IPS-18c (cell line): ENCODE measurements at regions not wholly inside any gene's neighbourhood (a gene's known extent, or its start where the extent isn't known, plus 50 kb on each side); places are given as distances from the start of the nearest gene placed in this dataset.

Source experiments
- H3K4me3 ChIP-seq: 2 replicates; pipeline ENCODE4 v1.7.0; 2013; ENCODE audit warnings: low read depth, mild to moderate bottlenecking, low read length, moderate library complexity; ENCODE audit not compliant: insufficient read depth
- H3K9me3 ChIP-seq: one replicate; pipeline ENCODE4 v1.6.1; 2013; ENCODE audit warnings: mild to moderate bottlenecking, low read length, moderate library complexity; ENCODE audit not compliant: control insufficient read depth, insufficient read depth

DNA sequence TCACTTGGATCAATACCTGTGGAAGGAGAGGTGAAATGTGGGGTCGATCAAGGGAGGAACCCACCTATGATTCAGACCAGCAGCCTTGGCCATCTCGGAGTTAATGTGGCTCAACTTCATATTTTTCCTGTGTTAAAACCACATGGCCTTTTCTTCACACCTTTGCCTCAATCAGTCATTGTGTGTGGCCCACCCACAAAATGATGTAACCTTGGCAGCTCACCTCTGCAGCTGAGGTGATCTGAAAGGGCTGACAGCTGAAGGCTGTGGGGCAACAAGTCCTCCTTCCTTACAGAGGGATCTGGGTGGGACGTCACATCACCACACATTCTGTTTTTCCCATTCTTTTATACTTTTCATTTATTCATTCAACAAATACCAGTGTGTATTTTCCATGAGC is 357.1 kb upstream of the HSF2 start:
- Histone ChIP-seq H3K4me3 (no peak overlapping the region), H3K9me3 (no peaks in the 10 kb centered on the region)

DNA sequence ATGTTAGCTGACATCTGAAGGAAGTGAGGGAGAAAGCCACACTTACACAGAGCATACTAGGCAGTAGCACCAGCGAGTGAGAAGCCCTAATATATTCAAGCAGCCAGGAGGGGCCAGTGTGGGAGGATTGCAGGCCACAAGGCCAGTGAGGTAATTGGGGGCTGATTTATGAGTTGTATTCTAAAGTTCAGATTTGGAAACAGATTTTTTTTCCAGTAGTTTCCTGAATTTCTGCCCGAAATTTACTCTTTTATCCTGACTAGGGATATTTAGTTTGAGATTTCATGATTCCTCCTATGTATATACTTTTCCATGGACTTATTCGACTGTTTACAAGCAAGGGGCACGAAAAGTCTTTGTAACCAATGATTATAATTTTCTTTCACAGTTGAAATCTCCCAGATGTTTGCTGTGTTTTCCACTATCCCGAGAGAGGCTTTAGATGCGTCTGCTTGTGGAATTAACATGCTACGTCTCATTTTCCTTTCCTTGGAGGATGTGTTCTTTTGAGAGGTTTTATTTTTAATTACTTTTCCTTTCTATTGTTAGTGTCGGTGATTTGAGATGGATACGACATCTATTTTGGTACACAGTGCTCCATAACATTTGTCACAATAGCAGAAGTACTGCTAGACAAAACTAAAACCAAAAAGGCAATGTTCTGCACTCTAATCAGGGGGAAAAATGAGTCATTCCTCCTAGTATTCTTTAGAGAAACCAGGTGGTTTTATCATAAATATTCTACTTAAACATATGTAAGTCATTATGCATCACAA is 356.3 kb upstream of the HSF2 start:
- Histone ChIP-seq H3K9me3 (no peaks in the 10 kb centered on the region), H3K4me3 (no peak overlapping the region)

DNA sequence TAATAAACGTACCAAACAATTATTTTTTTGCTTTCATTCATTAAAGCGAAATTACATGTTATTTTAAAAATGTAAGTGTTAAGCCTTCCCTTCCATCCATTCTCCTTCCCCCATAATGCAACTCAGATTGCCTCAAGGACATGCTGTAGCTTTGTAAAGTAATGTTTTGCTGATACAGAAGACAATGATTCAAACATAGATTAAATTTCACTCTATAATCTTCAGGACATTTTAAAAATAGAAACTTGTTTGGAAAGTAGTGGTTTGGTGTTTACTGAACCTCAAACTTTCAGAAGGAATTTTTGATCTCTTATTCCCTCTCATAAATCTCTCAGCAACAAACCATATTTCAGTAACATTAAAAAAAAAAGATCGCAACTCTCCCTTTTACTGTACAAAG is 350.9 kb upstream of the HSF2 start:
- Histone ChIP-seq H3K9me3 (no peaks in the 10 kb centered on the region), H3K4me3 (no peak overlapping the region)

DNA sequence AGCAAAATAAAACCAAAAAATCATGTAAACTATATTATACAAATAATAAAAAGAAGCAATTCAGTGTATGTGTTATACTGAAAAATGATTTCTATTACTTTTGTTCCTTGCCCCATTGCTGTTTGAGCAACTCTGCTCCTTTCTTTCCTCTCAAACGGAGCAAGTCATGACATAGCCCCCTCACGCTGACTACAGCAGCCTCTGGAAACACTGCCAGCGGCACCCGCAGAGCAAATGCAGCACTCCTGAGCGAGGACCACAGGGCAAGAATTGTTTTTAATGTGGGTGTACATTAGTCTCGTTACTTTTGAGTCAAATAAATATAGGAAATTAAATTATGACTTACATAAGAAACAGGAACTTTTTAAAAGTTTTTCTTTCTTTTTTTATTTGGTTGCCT is 350.1 kb upstream of the HSF2 start:
- Histone ChIP-seq H3K4me3 (no peak overlapping the region), H3K9me3 (no peaks in the 10 kb centered on the region)

DNA sequence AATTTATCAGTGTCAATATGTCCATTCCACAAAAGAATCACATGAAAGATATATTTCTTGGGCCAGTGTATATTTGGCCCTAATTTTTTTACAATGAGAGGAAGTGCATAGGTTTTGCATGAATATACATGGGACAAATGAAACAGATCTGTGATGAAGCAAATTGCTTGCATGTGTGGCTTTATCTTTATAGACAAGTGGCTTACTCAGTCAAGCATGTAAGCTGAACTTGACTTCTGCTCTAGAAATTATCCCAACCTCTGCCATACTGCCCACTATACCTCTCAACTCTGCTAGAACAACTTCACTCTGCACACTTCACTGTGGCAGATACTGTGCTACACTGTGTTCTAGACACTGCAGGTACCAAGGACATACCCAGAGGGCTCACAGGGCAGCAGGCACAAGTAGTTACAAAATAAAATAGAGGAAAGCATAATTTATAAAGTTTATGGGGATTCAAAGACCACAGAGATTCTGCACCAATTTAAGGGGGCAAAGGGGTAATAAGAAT is 349.2 kb upstream of the HSF2 start:
- H3K4me3 ChIP-seq = no peak overlapping the region

DNA sequence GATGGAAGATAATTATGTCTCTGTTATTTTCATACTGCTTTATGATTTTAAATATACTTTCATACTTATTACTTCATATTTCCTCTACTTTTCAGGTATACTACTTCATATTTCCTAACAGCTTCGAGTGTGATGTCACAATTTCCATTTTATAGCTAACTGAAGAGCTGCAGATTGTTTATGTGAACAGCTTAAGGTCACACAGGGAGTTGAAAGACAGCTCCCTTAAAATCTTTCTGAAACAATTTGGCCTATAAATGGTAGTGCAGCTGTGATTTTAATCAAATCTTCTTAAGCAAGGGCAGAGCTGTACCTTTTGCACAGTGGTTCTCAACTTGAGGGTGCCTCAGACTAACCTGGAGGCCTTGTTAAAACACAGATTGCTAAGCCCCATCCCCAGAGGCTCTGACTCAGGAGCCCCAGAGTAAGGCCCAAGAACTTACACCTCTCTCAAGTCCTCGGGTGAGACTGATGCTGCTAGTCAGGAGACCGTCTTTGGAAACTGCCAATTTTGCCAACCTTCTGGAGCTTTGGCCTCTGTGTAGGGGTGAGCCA is 347.0 kb upstream of the HSF2 start:
- no peaks in the 10 kb centered on the region for H3K9me3 ChIP-seq
- no peak overlapping the region for H3K4me3 ChIP-seq

More for the DNA sequence above, 349.2 kb upstream of the HSF2 start:
- H3K9me3 ChIP-seq = no peaks in the 10 kb centered on the region

DNA sequence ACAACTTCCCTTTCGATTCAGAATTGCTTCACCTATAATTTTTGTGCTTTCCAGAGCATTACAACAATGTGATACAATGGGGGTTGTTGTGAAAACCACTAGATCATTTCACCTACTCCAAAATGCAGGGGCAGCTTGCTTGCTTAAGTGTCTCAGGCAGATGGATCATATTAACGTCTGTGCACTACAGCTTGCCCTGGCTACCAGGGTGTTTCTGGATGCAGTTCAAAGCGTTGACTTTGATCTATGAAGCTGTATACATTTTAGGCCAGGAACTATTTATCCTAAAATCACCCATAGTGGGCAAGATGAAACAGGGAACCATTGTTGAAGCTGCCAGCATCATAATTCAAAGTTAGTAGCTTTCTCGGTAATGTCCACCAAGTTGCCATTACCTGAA is 339.5 kb upstream of the HSF2 start:
- no peak overlapping the region for H3K4me3 ChIP-seq
- no peaks in the 10 kb centered on the region for H3K9me3 ChIP-seq

DNA sequence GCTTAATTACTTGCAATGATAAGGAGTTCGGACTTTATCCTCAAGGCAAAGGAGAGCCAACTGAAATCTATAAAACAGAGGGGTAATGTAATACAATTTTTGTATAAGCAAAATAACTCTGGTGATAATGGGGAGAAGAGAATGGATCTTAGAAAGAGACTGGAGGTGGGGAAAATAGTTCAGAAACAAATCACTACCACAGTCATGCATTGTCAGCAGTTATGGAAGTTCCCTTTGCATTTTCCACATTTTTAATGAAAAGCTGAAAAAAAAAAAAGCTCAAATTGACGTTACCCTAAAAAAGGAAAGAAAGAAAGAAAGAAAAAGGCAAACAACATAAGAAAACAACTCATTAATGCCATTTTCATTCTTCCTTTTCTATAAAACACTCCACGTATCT is 337.6 kb upstream of the HSF2 start:
- Histone ChIP-seq H3K9me3 (no peaks in the 10 kb centered on the region), H3K4me3 (no peak overlapping the region)

DNA sequence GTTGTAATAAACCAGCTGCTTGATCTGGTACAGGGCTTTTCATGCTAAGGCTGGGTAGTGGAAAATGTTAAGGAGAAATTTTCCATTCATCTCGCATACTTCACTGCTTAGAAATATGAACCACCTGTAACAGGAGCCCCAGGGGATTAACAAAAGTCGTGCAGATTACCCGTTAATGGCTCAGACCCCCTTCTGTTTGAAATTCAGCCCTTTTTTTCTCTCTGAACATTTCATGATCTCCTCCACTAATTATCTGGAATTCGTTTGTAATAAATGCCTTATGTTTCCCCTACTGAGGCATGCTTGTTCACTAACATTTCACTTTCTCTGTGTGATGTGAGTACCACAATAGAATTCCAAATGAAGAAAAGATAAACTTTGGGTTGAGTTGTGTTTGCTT is 336.4 kb upstream of the HSF2 start:
- H3K9me3 ChIP-seq = no peaks in the 10 kb centered on the region
- no peak overlapping the region for H3K4me3 ChIP-seq

DNA sequence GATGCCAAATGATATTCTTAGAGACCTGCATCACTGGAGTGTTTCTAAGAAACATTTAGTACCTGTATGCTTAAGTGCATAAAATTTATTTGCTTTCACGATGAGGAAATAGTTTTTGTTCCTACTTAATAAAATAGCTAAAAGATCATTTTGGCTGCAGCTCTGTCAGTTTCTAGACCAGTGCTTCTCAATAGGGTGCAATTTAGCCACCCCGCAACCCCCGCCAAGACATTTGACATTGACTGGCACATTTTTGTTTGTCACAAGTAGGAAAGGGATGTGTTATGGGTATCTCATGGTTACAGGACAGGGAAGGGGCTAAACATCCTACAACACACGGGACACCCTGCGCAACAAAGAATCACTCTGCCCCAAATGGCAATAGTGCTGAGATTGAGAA is 335.7 kb upstream of the HSF2 start:
- Histone ChIP-seq H3K9me3 (no peaks in the 10 kb centered on the region), H3K4me3 (no peak overlapping the region)

DNA sequence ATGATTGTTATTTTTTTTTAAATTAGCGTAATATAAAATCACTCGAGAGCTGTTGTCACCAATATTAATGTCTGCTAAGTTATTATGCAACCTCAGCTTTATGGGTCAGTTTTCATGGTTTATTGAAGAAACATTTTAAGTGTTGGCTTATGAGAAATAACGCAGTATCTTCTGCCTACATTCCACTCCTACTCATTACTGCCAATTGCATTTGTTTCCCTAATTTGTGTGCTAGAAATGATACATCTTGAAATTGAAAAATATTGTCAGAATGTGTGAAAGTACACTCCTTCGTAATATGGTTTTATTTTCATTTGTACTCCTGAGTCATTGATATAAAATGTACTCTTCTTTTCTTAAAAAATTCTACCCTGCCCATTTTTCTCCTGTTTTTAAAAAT is 333.3 kb upstream of the HSF2 start:
- no peak overlapping the region for H3K4me3 ChIP-seq
- no peaks in the 10 kb centered on the region for H3K9me3 ChIP-seq

DNA sequence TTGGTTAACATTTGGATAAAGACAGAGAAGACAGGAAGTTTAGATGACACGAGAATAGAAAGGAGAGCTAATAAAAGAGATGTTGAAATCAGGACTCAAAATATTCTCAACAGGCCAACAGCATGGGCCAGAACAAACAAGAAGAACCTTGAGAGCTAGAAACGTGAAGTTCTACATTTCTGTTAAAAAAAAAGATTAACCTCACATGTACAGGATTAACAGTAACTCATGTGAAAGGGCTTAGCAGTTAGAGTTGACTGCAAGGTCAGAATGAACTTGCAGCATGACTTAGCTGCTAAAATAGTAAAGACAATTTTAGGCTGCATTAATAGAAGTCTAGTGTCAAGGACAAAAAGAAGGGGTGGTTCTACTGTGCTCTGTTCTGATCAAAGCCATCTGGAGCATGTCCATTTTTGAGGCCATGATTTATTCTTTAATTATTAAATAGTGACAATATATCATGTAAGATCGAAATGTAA is 331.1 kb upstream of the HSF2 start:
- H3K9me3 ChIP-seq = no peaks in the 10 kb centered on the region

DNA sequence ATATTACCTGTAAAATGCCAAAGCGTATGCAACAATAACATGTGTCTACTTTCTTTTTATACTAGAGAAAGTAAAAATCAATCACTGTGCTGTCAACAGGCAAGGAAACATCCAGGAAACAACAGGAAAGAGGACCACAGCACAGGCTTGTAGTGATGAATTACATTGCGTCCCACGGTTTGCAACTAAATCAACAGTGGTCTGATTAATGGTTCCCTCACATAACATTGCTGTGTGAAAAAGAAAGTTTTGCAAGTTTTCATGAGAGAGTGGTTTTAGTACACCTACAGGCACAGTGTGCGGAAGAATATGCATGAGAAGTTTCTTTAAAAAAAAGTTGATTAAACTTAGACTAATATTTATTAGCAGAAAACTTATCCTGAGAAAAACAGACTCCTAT is 329.5 kb upstream of the HSF2 start:
- Histone ChIP-seq H3K9me3 (no peaks in the 10 kb centered on the region), H3K4me3 (no peak overlapping the region)

More for the DNA sequence above, 331.1 kb upstream of the HSF2 start:
- H3K4me3 ChIP-seq = no peak overlapping the region

DNA sequence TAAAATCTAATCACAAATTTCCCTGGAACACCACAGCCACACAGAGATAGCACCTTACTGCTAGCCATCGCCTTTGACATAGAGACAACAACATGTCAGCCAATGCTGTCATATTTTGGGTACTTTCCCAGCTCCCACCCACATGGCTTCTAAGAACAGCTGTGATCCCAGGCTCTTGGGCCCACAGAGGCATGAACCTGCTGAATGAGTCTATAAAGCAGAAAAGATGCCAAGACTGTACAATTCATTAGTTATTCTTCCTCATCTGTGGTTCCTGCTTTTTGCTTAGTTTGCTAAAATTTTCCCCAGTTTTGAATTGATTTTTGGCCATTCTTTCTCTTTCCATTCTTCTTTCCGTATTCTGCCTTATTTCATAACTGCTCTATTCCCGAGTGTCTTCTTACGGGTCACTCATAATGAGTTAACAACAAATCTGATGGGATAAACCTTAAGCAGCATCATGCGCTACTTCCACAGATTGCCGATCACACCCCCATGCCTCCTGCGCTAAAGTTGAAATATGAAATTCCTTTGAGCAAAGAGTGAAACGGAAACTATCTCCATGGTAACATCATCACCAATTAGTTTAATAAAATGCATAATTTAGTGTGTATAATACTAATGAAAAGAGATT is 327.3 kb upstream of the HSF2 start:
- Histone ChIP-seq H3K4me3 (no peak overlapping the region), H3K9me3 (no peaks in the 10 kb centered on the region)

DNA sequence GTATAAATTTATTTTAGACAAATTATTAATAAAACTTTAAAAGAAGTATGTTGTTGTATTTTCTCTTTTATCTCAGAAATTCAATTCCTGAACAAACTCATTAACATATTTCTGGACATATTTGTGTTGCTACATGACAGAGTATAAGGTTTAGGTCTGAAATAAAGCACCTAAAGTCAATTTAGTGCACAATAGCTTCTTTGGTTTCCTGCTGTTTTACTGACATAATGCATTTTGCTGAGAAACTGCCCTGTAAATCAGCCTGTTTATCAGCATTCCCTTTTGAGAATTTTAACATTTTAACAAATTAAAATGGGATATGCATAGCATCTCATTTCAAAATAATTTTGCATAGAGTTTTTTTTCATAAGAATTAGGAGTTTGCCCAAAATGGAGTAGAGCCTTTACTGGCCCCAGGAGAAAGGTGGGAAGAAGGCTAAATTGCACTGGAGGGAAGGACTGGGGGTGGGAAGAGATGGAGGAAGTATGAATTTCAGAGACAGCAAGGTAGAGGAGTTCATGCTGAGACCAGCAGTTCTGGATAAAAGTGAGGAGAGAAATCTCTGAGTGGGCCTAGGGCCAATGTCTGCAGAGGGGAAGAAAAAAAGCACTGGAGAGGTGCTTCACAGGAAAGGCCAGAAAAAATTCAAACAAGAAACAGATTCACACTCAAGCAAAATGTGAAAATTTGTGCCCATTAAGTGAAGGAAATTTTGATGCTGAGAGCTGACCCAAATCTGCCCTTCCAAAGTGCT is 324.2 kb upstream of the HSF2 start:
- Histone ChIP-seq H3K4me3 (no peak overlapping the region), H3K9me3 (no peaks in the 10 kb centered on the region)

DNA sequence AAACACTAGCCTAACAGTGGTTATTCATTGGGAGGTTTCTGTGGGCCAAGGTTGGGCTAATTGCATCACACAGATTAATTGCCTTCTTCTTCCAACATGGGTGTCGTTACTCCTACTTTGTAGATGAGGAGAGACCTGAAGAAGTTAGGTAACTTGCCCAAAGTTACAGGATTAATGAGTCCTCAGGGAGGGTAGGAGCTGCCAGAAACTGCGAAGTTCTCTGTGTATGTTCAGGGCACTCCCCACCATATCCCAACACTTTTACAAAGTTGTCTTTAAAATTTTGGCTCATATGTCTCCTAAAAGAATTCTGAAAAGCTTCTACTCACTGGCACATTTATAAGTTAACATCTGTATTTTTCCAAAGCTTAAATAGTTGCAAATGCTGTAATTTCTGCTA is 323.5 kb upstream of the HSF2 start:
- Histone ChIP-seq H3K4me3 (no peak overlapping the region), H3K9me3 (no peaks in the 10 kb centered on the region)

DNA sequence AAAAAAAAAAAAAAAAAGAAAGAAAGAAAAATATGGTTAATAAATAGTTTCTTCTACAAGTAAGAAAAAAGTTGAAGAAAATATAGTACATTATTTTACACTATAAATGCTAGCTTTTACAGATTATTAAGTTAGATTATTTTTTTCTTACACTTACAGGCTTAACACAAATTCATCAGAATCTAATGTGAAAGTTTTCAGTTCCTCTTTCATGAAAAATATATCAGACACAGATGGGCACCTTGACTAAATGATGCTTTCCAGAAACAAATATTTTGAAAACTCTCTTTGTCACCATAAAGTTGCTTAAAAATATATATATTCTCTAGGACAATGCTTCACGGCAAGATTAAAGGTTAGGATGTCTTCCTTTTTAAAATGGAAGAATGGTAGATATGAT is 321.8 kb upstream of the HSF2 start:
- Histone ChIP-seq H3K9me3 (no peaks in the 10 kb centered on the region), H3K4me3 (no peak overlapping the region)

DNA sequence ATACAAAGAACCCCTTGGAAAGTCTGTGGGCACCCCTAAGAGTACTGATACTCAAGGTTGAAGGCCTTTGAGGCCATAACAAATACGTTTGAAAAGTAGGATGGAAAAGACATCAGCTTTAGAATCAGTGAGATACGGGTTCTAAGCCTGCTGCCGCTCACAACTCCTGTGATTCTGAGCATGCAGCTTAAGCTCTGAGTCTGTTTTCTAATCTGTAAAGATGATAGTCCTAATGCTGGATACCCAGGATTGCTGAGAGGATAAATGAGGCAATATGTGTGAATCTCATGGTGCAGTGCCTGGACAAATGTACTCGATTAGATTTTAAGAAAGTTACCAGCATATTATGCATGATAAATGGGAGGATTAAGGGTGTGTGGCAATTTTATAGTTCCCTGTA is 321.0 kb upstream of the HSF2 start:
- Histone ChIP-seq H3K9me3 (no peaks in the 10 kb centered on the region), H3K4me3 (no peak overlapping the region)
